ENCODE measurements at regions not wholly inside any gene's neighbourhood (a gene's known extent, or its start where the extent isn't known, plus 50 kb on each side); places are given as distances from the start of the nearest gene placed in this dataset.

GRCh38 chr17:27968206-27968732, 74.2 kb upstream of the NLK start:
- TF ChIP-seq CTCF (IDR thresholded peaks at IDR 0.05) (no peak), POLR2A (IDR thresholded peaks at IDR 0.05) (no peak)
